Epithelial cell of esophagus (primary cell): ENCODE measurements at regions not wholly inside any gene's neighbourhood (a gene's known extent, or its start where the extent isn't known, plus 50 kb on each side); places are given as distances from the start of the nearest gene placed in this dataset.

ENCODE experiments used
- DNase-seq: peaks from one replicate; pipeline ENCODE4 v3.0.0; 2010; ENCODE audit warnings: low read depth
- H3K4me3 ChIP-seq: 2 replicates; pipeline ENCODE4 v1.5.1; 2011; ENCODE audit warnings: mild to moderate bottlenecking, low read length, control low read depth
- TF ChIP-seq, protein P1 (sequence below): IDR thresholded peaks from 2 replicates; pipeline ENCODE4 v1.5.1; 2011; ENCODE audit warnings: low read depth, mild to moderate bottlenecking, low read length, control low read depth, inconsistent platforms; ENCODE audit not compliant: insufficient read depth; ENCODE audit errors: missing control alignments

DNA sequence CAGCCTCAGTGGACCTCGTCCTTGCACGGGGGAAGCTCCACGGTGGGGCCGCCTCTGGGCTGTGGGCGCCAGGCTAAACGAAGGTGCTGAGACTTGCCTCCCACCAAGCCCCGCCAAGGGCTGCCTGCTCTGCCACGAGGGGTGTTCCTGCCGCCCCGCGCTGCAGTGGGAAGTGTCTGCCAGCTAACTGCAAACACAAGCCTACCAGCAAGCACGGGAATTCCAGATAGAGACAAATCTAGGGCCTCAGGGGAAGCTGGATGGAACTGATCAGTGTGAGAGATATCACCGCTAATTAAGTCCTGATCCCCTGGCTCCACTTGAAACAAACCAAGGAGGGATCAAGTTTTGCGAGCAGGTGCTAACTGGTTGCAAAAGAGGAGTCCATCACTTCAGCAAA is 181.6 kb upstream of the LEF1 start:
- H3K4me3 ChIP-seq = no peak overlapping the region
- DNase-seq = no peak
- TF ChIP-seq, protein P1, sequence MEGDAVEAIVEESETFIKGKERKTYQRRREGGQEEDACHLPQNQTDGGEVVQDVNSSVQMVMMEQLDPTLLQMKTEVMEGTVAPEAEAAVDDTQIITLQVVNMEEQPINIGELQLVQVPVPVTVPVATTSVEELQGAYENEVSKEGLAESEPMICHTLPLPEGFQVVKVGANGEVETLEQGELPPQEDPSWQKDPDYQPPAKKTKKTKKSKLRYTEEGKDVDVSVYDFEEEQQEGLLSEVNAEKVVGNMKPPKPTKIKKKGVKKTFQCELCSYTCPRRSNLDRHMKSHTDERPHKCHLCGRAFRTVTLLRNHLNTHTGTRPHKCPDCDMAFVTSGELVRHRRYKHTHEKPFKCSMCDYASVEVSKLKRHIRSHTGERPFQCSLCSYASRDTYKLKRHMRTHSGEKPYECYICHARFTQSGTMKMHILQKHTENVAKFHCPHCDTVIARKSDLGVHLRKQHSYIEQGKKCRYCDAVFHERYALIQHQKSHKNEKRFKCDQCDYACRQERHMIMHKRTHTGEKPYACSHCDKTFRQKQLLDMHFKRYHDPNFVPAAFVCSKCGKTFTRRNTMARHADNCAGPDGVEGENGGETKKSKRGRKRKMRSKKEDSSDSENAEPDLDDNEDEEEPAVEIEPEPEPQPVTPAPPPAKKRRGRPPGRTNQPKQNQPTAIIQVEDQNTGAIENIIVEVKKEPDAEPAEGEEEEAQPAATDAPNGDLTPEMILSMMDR = no peak

DNA sequence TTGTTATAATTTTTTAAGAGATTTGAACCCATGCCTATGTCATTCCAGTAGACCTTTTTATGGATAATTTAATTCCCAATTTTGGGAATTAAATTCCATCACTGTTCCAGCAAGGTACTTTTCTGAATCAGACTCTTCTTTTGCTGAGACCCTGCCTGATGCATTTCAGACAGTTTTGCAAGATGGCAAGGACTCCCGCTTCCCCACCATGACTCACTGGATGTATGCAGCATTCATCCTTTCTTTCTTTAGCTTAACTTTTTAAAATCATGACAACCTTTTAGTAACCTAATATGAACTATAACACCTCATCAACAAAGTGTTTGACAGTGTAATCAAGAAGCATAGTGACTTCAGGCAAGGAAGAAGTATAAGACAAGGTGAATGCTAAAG is 178.1 kb upstream of the LEF1 start:
- H3K4me3 ChIP-seq = no peak overlapping the region
- peak; percentile 28 for DNase-seq
- TF ChIP-seq, protein P1 = no peak

DNA sequence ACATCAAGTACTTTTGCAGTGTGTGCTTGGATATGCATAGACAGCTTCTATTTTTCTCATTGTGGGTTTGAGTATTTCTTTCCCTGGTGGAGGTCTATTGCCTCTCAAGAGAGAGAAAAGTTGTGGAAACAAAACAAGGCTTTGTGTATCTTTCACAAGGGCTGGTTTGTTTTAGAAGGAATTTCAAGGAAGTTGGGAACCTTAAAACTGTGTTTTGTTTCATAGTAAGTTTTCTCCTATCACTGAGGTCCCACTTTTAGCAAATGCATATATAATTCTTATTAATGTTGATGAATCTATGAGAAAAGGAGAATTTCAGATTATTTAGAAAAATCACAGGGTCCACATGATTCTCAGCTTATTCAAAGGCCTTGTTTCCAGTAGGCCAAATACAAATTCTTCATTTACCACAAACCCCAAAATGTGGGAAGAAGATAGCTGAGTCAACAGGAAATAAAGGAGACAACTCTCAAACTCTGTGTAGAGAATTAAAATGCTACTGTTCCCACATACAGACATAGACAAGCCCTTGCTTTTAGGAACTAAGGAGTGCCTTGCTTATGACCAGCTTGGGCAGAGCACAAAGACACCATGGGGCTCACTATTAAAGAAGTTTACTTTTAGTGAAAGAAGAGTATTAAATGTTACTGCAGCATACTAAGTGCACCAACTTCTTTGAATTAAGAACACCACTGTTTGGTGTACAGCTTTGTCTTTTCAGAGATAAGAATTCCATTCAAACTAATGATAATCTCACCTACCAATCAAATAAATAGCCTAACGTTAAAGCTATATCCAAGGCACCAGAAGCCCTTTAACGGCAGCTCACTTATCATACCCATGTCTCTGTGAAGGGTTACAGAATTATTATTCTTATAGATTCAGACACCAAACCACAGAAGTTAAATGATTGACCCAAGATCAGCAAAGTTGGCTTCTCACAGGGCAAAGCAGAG is 177.4 kb upstream of the LEF1 start:
- TF ChIP-seq, protein P1 = no peak
- DNase-seq = peak; percentile 23
- H3K4me3 ChIP-seq = no peak overlapping the region

DNA sequence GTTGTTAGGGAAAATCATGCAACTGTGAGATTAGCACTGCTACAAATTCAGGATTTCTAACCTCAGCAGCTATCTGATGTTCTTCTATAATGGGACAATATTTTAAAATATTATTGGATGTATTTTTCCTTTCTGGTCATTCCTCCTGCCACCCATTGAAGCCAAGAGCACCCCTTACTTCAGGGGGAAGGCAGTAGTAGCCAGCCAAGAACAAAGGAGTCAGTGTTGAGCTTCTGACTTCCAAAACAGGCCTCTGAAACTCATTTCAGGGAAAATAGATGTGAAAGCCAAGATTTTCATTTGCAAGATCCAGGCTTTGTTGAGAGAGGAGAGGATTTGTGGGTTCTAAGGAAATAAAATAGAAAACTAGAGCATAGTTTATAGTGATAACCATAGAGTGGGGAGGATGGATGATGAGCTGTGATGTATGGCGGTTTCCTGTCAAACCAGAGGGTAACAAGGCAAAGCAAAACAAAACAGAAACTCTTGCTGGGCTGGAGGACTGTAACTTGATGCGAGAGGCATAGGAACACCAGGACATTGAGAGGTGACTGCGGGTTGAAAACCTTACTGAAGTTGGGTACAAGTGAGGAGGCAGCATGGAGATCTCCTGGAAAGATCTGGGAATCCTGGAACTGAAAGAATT is 173.7 kb upstream of the LEF1 start:
- DNase-seq = no peak
- TF ChIP-seq, protein P1 = no peak
- H3K4me3 ChIP-seq = no peak overlapping the region

DNA sequence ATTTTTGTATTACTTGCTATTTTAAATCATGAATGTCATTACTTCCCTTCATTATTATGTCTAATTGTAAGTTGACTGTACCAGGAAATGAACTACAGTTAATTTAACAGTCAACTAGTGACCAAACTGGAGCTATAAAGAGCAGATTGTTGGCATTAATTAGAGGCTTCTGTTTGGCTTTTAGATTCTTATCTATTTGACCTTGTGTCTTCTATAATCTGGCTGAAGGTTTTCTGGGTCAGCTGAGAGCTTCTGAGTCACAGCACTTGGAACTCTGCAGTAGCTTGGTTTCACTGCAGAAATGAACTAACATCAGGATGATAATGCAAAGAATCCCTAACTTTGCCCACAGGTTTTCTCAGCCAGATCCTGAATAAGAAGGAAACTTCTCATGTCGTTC is 169.2 kb upstream of the LEF1 start:
- TF ChIP-seq, protein P1 = no peak
- DNase-seq = no peak
- no peak overlapping the region for H3K4me3 ChIP-seq

DNA sequence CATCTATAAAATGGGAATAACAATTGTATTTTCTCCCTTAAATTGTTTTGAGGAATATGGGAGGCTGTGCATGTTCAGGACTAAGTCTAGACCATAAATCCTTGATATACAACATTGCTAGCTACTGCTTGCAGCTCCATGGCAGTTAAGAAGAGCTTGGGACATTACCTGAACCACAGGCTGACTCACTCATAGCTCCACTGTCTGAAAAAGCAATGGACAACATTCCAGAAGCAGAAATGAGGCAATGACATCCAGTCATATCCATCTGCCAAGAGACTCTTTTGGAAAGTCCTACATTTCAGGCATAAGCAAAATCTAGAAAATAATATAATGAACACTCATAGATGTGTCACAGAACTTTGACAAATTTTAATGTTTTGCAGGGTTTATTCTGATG is 167.3 kb upstream of the LEF1 start:
- TF ChIP-seq, protein P1 = no peak
- DNase-seq = peak; percentile 81
- H3K4me3 ChIP-seq = no peak overlapping the region
